ENCODE measurements at regions not wholly inside any gene's neighbourhood (a gene's known extent, or its start where the extent isn't known, plus 50 kb on each side); places are given as distances from the start of the nearest gene placed in this dataset.

- TF ChIP-seq CTCF (conservative IDR thresholded peaks at IDR 0.05) (no peak), ZFX (IDR thresholded peaks at IDR 0.05) (no peak)
Measured at GRCh38 chr3:124064050-124064449, 72.1 kb upstream of the ROPN1 start.
